Type B pancreatic cell (in vitro differentiated cells): ENCODE measurements at regions not wholly inside any gene's neighbourhood (a gene's known extent, or its start where the extent isn't known, plus 50 kb on each side); places are given as distances from the start of the nearest gene placed in this dataset.

ENCODE experiments used
- DNase-seq: peaks from one replicate; pipeline ENCODE4 v3.0.0; 2021; ENCODE audit warnings: mixed read lengths; ENCODE audit not compliant: unreplicated experiment; ENCODE audit errors: extremely low spot score
- H3K27ac Mint-ChIP-seq: 2 replicates; pipeline ENCODE4 v1.8.0; 2021; ENCODE audit warnings: mild to moderate bottlenecking, mixed read lengths
- H3K27me3 Mint-ChIP-seq: 2 replicates; pipeline ENCODE4 v1.8.0; 2021; ENCODE audit warnings: mixed read lengths
- H3K36me3 Mint-ChIP-seq: 2 replicates; pipeline ENCODE4 v1.8.0; 2021; ENCODE audit warnings: mixed read lengths
- H3K4me1 Mint-ChIP-seq: one replicate; pipeline ENCODE4 v1.8.0; 2021; ENCODE audit warnings: mixed read lengths; ENCODE audit not compliant: unreplicated experiment
- H3K4me3 Mint-ChIP-seq: 2 replicates; pipeline ENCODE4 v1.8.0; 2021; ENCODE audit warnings: mild to moderate bottlenecking, mixed read lengths
- H3K9me3 Mint-ChIP-seq: 2 replicates; pipeline ENCODE4 v1.8.0; 2021; ENCODE audit warnings: mixed read lengths
- CTCF ChIP-seq: fragments of 200-600 bp; sonication (generic); conservative IDR thresholded peaks from 2 replicates; pipeline ENCODE4 v1.5.0; 2021; ENCODE audit warnings: antibody characterized with exemption, mild to moderate bottlenecking

- no peak overlapping the region for H3K27ac Mint-ChIP-seq
- no peaks in the 10 kb centered on the region for H3K27me3 Mint-ChIP-seq
- no peak for TF ChIP-seq CTCF
Observed at GRCh38 chr2:59528525-59528924, 1024.9 kb downstream of the BCL11A start.

GRCh38 chr2:59502981-59503380 lies 1050.5 kb downstream of the BCL11A start:
- no peak for DNase-seq
- no peaks in the 10 kb centered on the region for H3K4me1 Mint-ChIP-seq
- no peaks in the 10 kb centered on the region for H3K36me3 Mint-ChIP-seq
- H3K27me3 Mint-ChIP-seq: no peaks in the 10 kb centered on the region
- no peak for TF ChIP-seq CTCF
- no peak overlapping the region for H3K27ac Mint-ChIP-seq
- peaks cover 2% of the 10 kb centered on the region for H3K9me3 Mint-ChIP-seq
- H3K4me3 Mint-ChIP-seq: no peak overlapping the region

More at GRCh38 chr2:59528525-59528924, 1024.9 kb downstream of the BCL11A start:
- no peak for DNase-seq
- peaks cover 5% of the 10 kb centered on the region for H3K9me3 Mint-ChIP-seq
- no peaks in the 10 kb centered on the region for H3K36me3 Mint-ChIP-seq
- H3K4me3 Mint-ChIP-seq: no peak overlapping the region
- H3K4me1 Mint-ChIP-seq: no peaks in the 10 kb centered on the region

GRCh38 chr2:59490994-59491393 lies 1062.5 kb downstream of the BCL11A start:
- H3K4me1 Mint-ChIP-seq: no peaks in the 10 kb centered on the region
- no peak for TF ChIP-seq CTCF
- no peak overlapping the region for H3K4me3 Mint-ChIP-seq
- no peak overlapping the region for H3K27ac Mint-ChIP-seq
- no peaks in the 10 kb centered on the region for H3K27me3 Mint-ChIP-seq
- no peaks in the 10 kb centered on the region for H3K36me3 Mint-ChIP-seq
- H3K9me3 Mint-ChIP-seq: peaks cover 9% of the 10 kb centered on the region
- DNase-seq: no peak

GRCh38 chr2:59490192-59490591 lies 1063.3 kb downstream of the BCL11A start:
- H3K27me3 Mint-ChIP-seq: no peaks in the 10 kb centered on the region
- no peak overlapping the region for H3K4me3 Mint-ChIP-seq
- H3K9me3 Mint-ChIP-seq: peaks cover 7% of the 10 kb centered on the region
- no peaks in the 10 kb centered on the region for H3K4me1 Mint-ChIP-seq
- TF ChIP-seq CTCF: no peak
- no peak for DNase-seq
- H3K27ac Mint-ChIP-seq: no peak overlapping the region
- H3K36me3 Mint-ChIP-seq: no peaks in the 10 kb centered on the region

- Mint-ChIP-seq H3K27me3 (no peaks in the 10 kb centered on the region), H3K36me3 (no peaks in the 10 kb centered on the region), H3K27ac (no peak overlapping the region), H3K4me3 (no peak overlapping the region), H3K4me1 (no peaks in the 10 kb centered on the region), H3K9me3 (peaks cover 7% of the 10 kb centered on the region)
- no peak for TF ChIP-seq CTCF
- DNase-seq: no peak
Observed at GRCh38 chr2:59484673-59485072, 1068.8 kb downstream of the BCL11A start.

GRCh38 chr2:59463426-59463825 lies 1090.0 kb downstream of the BCL11A start:
- peaks cover 4% of the 10 kb centered on the region for H3K4me1 Mint-ChIP-seq
- H3K36me3 Mint-ChIP-seq: no peaks in the 10 kb centered on the region
- DNase-seq: no peak
- peaks cover 6% of the 10 kb centered on the region for H3K9me3 Mint-ChIP-seq
- TF ChIP-seq CTCF: no peak
- no peak overlapping the region for H3K4me3 Mint-ChIP-seq
- H3K27ac Mint-ChIP-seq: no peak overlapping the region
- H3K27me3 Mint-ChIP-seq: no peaks in the 10 kb centered on the region
